GM18909 (cell line): ENCODE measurements at regions not wholly inside any gene's neighbourhood (a gene's known extent, or its start where the extent isn't known, plus 50 kb on each side); places are given as distances from the start of the nearest gene placed in this dataset.

ENCODE experiments used
- ATAC-seq: cut with Tn5 transposase; IDR thresholded peaks from one replicate; pipeline ENCODE4 v1.9.1; 2021; ENCODE audit warnings: mild to moderate bottlenecking; ENCODE audit not compliant: unreplicated experiment, poor library complexity

DNA sequence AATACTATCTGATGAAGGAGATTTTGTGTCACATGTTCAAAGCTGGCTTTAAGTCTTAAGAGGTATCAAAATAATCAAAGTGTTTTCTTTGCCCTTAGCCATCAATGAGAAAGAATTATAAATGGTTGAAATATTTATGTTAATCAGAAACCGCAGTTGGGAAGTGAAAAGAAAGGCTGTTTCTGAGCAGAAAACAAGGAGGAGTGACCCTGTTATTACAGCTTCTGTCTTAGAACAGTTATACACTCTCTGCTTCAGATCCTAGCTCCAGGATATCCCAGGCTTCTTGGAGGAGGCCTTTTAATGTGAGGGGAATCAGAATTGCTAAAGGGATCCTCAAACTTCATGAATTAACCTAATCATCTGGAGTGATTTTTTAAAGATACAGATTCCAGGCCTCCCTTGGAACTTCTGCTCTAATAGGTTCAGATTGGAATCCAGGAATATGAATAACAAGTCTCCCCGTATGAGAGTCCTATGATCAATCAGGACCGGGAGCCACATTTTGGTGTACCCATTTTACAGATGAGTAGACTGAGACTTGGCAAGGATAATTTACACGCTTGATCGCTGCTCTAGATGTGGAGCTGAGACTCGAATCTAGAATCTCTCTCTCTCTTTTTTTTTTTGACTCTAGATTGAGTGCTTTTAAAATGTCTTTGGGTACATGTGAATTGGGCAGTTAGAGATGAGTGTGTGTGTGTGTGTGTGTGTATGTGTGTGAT is 50.8 kb upstream of the JAG1 start:
- ATAC-seq: no peak

GRCh38 chr20:10728873-10729670 is 55.3 kb upstream of the JAG1 start:
- no peak for ATAC-seq

- no peak for ATAC-seq
Measured at GRCh38 chr20:10729785-10730184, 56.0 kb upstream of the JAG1 start.

GRCh38 chr20:10730629-10731183 is 56.9 kb upstream of the JAG1 start:
- ATAC-seq: no peak

GRCh38 chr20:10731190-10731965 is 57.6 kb upstream of the JAG1 start:
- ATAC-seq: no peak

GRCh38 chr20:10733122-10733521 is 59.3 kb upstream of the JAG1 start:
- ATAC-seq: no peak

GRCh38 chr20:10735195-10735949 is 61.6 kb upstream of the JAG1 start:
- ATAC-seq: no peak

DNA sequence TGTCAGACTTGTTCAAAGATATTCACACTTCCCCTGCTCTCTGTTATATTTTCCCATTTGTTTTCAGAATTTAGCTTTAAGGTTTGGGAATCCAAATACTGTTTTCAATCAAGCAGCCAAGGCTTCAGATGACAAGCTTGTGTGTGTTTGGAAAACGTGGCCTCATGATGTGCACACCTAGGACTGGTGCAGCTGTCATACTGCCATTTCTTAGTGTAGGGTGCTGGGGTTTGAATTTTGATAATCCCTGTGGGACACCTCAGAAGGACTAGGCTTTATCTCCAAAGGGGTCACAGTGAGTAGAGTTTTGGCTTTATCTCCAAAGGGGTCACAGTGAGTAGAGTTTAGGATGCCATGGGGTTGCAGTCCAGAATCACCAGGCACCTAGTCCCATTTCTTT is 65.3 kb upstream of the JAG1 start:
- ATAC-seq: no peak

DNA sequence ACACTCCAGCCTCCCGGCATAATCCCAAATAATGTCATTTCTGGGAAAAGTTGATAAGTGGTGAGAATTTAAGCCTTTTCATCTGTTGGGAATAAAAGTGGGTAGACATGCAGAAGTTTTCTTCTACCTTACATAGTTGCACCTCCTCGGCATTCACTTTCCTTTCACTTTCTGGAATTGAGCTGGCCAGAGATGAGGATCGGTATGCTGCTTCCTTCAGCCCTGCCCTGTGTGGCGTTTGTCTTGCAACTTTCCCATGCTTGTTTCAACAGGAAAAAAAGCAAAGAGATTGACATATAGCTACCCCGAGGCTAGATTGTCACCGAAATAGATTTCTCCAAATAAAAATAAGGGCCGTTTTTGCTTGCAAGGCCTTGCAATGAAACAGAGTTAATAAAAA is 65.8 kb upstream of the JAG1 start:
- ATAC-seq: no peak

GRCh38 chr20:10741060-10741459 is 67.3 kb upstream of the JAG1 start:
- no peak for ATAC-seq

GRCh38 chr20:10745790-10746189 is 72.0 kb upstream of the JAG1 start:
- ATAC-seq: no peak

- no peak for ATAC-seq
Measured at GRCh38 chr20:10747019-10747418, 73.2 kb upstream of the JAG1 start.

DNA sequence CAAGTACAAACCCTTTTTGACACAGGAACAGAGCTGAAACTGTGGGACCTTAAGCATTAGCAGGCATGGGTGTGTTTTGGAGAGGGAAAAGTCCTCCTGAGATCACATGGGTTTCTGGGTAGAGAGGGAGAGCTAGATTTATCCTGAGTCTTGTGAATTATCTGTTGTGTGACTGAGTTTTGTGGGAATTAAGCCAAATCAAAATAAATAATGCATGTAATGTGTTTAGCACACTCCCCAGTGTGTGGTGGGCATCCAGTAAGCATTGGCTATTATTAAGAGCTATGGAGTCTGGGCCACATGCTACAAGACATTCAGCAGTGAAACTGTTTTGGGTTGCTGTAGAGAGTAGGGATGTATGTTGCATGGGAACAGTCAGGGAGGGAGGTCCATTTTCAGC is 75.3 kb upstream of the JAG1 start:
- no peak for ATAC-seq

GRCh38 chr20:10752206-10752605 is 78.4 kb upstream of the JAG1 start:
- ATAC-seq: no peak

DNA sequence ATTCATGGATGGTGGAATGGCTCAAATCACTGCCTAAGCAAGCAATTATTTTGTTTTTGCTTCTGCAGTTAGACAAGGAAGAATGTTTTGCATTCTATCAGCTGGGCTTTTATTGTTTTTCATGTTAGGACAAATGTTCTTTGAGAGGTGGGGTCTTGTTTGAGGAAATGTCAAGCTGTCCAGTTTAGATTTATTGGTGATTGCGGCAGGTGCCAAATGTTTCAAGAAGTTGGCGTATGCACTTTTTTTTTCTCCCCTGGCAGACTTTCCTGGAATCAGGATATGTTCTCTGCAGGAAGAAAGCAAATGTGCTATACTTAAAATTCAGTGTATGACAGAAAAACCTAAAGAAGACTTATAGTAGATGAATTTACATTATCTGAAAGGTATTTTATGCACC is 81.0 kb upstream of the JAG1 start:
- ATAC-seq: no peak

GRCh38 chr20:10758446-10758845 is 84.6 kb upstream of the JAG1 start:
- ATAC-seq: no peak

- no peak for ATAC-seq
Measured at GRCh38 chr20:10761232-10761631, 87.4 kb upstream of the JAG1 start.

- no peak for ATAC-seq
Measured at GRCh38 chr20:10761786-10762185, 88.0 kb upstream of the JAG1 start.

GRCh38 chr20:10762216-10762615 is 88.4 kb upstream of the JAG1 start:
- ATAC-seq: no peak

GRCh38 chr20:10763112-10763511 is 89.3 kb upstream of the JAG1 start:
- ATAC-seq: no peak
